DMS79 treated with DMSO at 0.1 percent for 48 hours (cell line): ENCODE measurements at regions not wholly inside any gene's neighbourhood (a gene's known extent, or its start where the extent isn't known, plus 50 kb on each side); places are given as distances from the start of the nearest gene placed in this dataset.

ENCODE experiments used
- DNase-seq: peaks from one replicate; lab custom pipeline; 2025; lab: John Stamatoyannopoulos, UW

GRCh38 chr6:109295109-109295773, 87.0 kb downstream of the CD164 start:
- DNase-seq, result no peak

- no peak for DNase-seq
These were observed 89.2 kb downstream of the CD164 start for GRCh38 chr6:109292983-109293586.

GRCh38 chr6:109292420-109292819, 89.8 kb downstream of the CD164 start:
- no peak for DNase-seq

GRCh38 chr6:109291902-109292301, 90.4 kb downstream of the CD164 start:
- no peak for DNase-seq

GRCh38 chr6:109290143-109290931, 91.9 kb downstream of the CD164 start:
- DNase-seq, result no peak

- no peak for DNase-seq
These were observed 96.9 kb downstream of the CD164 start for GRCh38 chr6:109285366-109285765.

GRCh38 chr6:109284675-109285074, 97.6 kb downstream of the CD164 start:
- DNase-seq, result no peak

GRCh38 chr6:109282756-109283155, 99.5 kb downstream of the CD164 start:
- DNase-seq, result no peak

GRCh38 chr6:109279628-109280027, 102.6 kb downstream of the CD164 start:
- DNase-seq, result no peak

GRCh38 chr6:109271622-109272021, 110.6 kb downstream of the CD164 start:
- no peak for DNase-seq

GRCh38 chr6:109269953-109270517, 112.2 kb downstream of the CD164 start:
- no peak for DNase-seq

GRCh38 chr6:109269057-109269456, 113.2 kb downstream of the CD164 start:
- no peak for DNase-seq

- DNase-seq, result no peak
These were observed 116.7 kb downstream of the CD164 start for GRCh38 chr6:109265530-109265929.

- DNase-seq, result no peak
These were observed 118.2 kb downstream of the CD164 start for GRCh38 chr6:109263873-109264700.

- DNase-seq, result no peak
These were observed 120.0 kb downstream of the CD164 start for GRCh38 chr6:109262261-109262660.

GRCh38 chr6:109261811-109262210, 120.5 kb downstream of the CD164 start:
- DNase-seq, result no peak

GRCh38 chr6:109260701-109261100, 121.6 kb downstream of the CD164 start:
- no peak for DNase-seq

GRCh38 chr6:109260126-109260525, 122.1 kb downstream of the CD164 start:
- DNase-seq, result no peak

- no peak for DNase-seq
These were observed 124.1 kb downstream of the CD164 start for GRCh38 chr6:109258129-109258528.

GRCh38 chr6:109257494-109257893, 124.8 kb downstream of the CD164 start:
- DNase-seq, result no peak

GRCh38 chr6:109255946-109256640, 126.2 kb downstream of the CD164 start:
- peak; percentile 90 for DNase-seq
